PC-3 (cell line): ENCODE measurements at regions not wholly inside any gene's neighbourhood (a gene's known extent, or its start where the extent isn't known, plus 50 kb on each side); places are given as distances from the start of the nearest gene placed in this dataset.
A peak's percentile ranks its signal among the peaks of the same experiment; 100 is the strongest.

Experiments used
- ATAC-seq: fragments of 200-7000 bp; cut with Tn5 transposase; 2 replicates; pipeline ENCODE4 v1.9.1; 2020; ENCODE audit warnings: mild to moderate bottlenecking, moderate library complexity
- BruUV-seq: library from RNA; stranded (reverse); fragments of 400-500 nt; replicated peaks from 2 replicates; lab custom pipeline; 2021; lab: Mats Ljungman, UMichigan
- CTCF ChIA-PET: fragments of 300-600 bp; sonication (Branson Sonifier 250); formaldehyde crosslinking; loops from one replicate; lab custom pipeline; 2022; ENCODE audit warnings: antibody characterized with exemption; lab: Charles Lee
- POLR2A ChIA-PET: fragments of 300-600 bp; sonication (Branson Sonifier 250); formaldehyde crosslinking; loops from one replicate; lab custom pipeline; 2022; ENCODE audit warnings: antibody characterized with exemption; ENCODE audit not compliant: unreplicated experiment; lab: Charles Lee
- DNase-seq: peaks from one replicate; pipeline ENCODE4 v3.0.0-alpha.2; 2015
- H2AFZ ChIP-seq: fragments of 300-600 bp; sonication (generic); 2 replicates; pipeline ENCODE4 v1.6.0; 2016; ENCODE audit warnings: antibody characterized with exemption, low read length
- H3F3A ChIP-seq: fragments of 300-600 bp; sonication (generic); one replicate; pipeline ENCODE4 v1.6.0; 2017; ENCODE audit warnings: antibody characterized with exemption, low read length, control low read depth, mild to moderate bottlenecking; ENCODE audit not compliant: unreplicated experiment
- H3K27ac ChIP-seq: fragments of 300-600 bp; sonication (generic); 2 replicates; pipeline ENCODE4 v1.5.1; 2016; ENCODE audit warnings: mild to moderate bottlenecking, low read length
- H3K27me3 ChIP-seq: fragments of 300-600 bp; sonication (generic); 2 replicates; pipeline ENCODE4 v1.6.1; 2016; ENCODE audit warnings: low read length, mixed read lengths
- H3K36me3 ChIP-seq: fragments of 300-600 bp; sonication (generic); 2 replicates; pipeline ENCODE4 v1.6.1; 2016; ENCODE audit warnings: low read depth, mixed run types, low read length, mixed read lengths
- H3K4me1 ChIP-seq: fragments of 300-600 bp; sonication (generic); 2 replicates; pipeline ENCODE4 v1.5.1; 2016; ENCODE audit warnings: low read length; ENCODE audit not compliant: insufficient read depth
- H3K4me2 ChIP-seq: fragments of 300-600 bp; sonication (generic); 2 replicates; pipeline ENCODE4 v1.6.0; 2016; ENCODE audit warnings: low read length
- H3K4me3 ChIP-seq: fragments of 300-600 bp; sonication (generic); 2 replicates; pipeline ENCODE4 v1.5.1; 2016; ENCODE audit warnings: mild to moderate bottlenecking, low read length, mixed read lengths
- H3K79me2 ChIP-seq: fragments of 300-600 bp; sonication (generic); 2 replicates; pipeline ENCODE4 v1.6.1; 2017; ENCODE audit warnings: low read length, mixed read lengths
- H3K9ac ChIP-seq: fragments of 300-600 bp; sonication (generic); 2 replicates; pipeline ENCODE4 v1.6.0; 2016; ENCODE audit warnings: mild to moderate bottlenecking, low read length
- H3K9me2 ChIP-seq: fragments of 300-600 bp; sonication (generic); replicated peaks from 2 replicates; pipeline ENCODE4 v1.6.1; 2016; ENCODE audit warnings: mixed run types, low read length, mixed read lengths
- H3K9me3 ChIP-seq: fragments of 300-600 bp; sonication (generic); 2 replicates; pipeline ENCODE4 v1.6.1; 2016; ENCODE audit warnings: low read length, mixed read lengths
- H4K20me1 ChIP-seq: fragments of 300-600 bp; sonication (generic); 2 replicates; pipeline ENCODE4 v1.6.1; 2016; ENCODE audit warnings: low read length, mixed read lengths
- EZH2 ChIP-seq: fragments of 300-600 bp; sonication (generic); IDR thresholded peaks from one replicate; pipeline ENCODE4 v1.6.1; 2017; ENCODE audit warnings: antibody characterized with exemption, mild to moderate bottlenecking, low read length; ENCODE audit not compliant: unreplicated experiment
- EZH2phosphoT487 ChIP-seq: fragments of 300-600 bp; sonication (generic); IDR thresholded peaks from 2 replicates; pipeline ENCODE4 v1.6.1; 2018; ENCODE audit warnings: mild to moderate bottlenecking, antibody characterized with exemption, low read length, borderline replicate concordance
- intact Hi-C: fragments of 100-400 bp; cut with micrococcal nuclease; formaldehyde crosslinking; loops from 2 replicates; pipeline ENCODE4 v1.9.0; 2023
- TF ChIP-seq, protein P1 (sequence below): fragments of 300-600 bp; sonication (generic); conservative IDR thresholded peaks from 2 replicates; pipeline ENCODE4 v1.5.1; 2017; ENCODE audit warnings: antibody characterized with exemption, low read depth, mild to moderate bottlenecking, low read length

GRCh38 chr7:131234719-131235488, 92.8 kb upstream of the MKLN1 start:
- ATAC-seq (no peak), DNase-seq (no peak)
- Histone ChIP-seq H3F3A (no peaks in the 10 kb centered on the region), H3K4me3 (no peak overlapping the region), H4K20me1 (no peaks in the 10 kb centered on the region), H3K9me2 (no peaks in the 10 kb centered on the region), H3K9ac (peak overlapping the region; percentile 49), H2AFZ (peak overlapping the region; percentile 61), H3K79me2 (no peaks in the 10 kb centered on the region), H3K27me3 (no peaks in the 10 kb centered on the region), H3K27ac (peak overlapping the region; percentile 89), H3K4me2 (peak overlapping the region; percentile 58), H3K9me3 (no peaks in the 10 kb centered on the region), H3K36me3 (no peaks in the 10 kb centered on the region), H3K4me1 (peaks cover 24% of the 10 kb centered on the region)
- POLR2A ChIA-PET, result no interaction called here
- intact Hi-C loops, result loop anchor here (5.0 kb wide), 1 partner anchor 48 kb away; no protein-coding TSS in a partner anchor
- CTCF ChIA-PET, result interaction anchor here (0.6 kb wide), 2 partner anchors 14 to 123 kb away, joined by 3 to 4 read pairs; no protein-coding TSS in a partner anchor
- TF ChIP-seq, protein P1, sequence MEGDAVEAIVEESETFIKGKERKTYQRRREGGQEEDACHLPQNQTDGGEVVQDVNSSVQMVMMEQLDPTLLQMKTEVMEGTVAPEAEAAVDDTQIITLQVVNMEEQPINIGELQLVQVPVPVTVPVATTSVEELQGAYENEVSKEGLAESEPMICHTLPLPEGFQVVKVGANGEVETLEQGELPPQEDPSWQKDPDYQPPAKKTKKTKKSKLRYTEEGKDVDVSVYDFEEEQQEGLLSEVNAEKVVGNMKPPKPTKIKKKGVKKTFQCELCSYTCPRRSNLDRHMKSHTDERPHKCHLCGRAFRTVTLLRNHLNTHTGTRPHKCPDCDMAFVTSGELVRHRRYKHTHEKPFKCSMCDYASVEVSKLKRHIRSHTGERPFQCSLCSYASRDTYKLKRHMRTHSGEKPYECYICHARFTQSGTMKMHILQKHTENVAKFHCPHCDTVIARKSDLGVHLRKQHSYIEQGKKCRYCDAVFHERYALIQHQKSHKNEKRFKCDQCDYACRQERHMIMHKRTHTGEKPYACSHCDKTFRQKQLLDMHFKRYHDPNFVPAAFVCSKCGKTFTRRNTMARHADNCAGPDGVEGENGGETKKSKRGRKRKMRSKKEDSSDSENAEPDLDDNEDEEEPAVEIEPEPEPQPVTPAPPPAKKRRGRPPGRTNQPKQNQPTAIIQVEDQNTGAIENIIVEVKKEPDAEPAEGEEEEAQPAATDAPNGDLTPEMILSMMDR, result no peak
- TF ChIP-seq EZH2, result no peak
- TF ChIP-seq EZH2phosphoT487, result no peak
- no TSS peak for BruUV-seq

GRCh38 chr7:131235489-131236317, 92.0 kb upstream of the MKLN1 start:
- H3K27me3 ChIP-seq, result no peaks in the 10 kb centered on the region
- H3K79me2 ChIP-seq, result no peaks in the 10 kb centered on the region
- ChIA-PET POLR2A (interaction anchor here (0.5 kb wide), 1 partner anchor 25 kb away, joined by 6 read pairs; no protein-coding TSS in a partner anchor), CTCF (interaction anchor here (0.6 to 0.9 kb wide), 4 partner anchors 13 to 123 kb away, joined by 3 to 5 read pairs (median 4); no protein-coding TSS in a partner anchor)
- peak; percentile 98 for ATAC-seq
- H3F3A ChIP-seq, result no peaks in the 10 kb centered on the region
- BruUV-seq, result no TSS peak
- TF ChIP-seq EZH2phosphoT487 (no peak), EZH2 (no peak)
- TF ChIP-seq, protein P1, result no peak
- peak; percentile 93 for DNase-seq
- peak overlapping the region; percentile 64 for H3K9ac ChIP-seq
- no peaks in the 10 kb centered on the region for H4K20me1 ChIP-seq
- peaks cover 24% of the 10 kb centered on the region for H3K4me1 ChIP-seq
- intact Hi-C loops, result loop anchor here (5.0 kb wide), 1 partner anchor 48 kb away; no protein-coding TSS in a partner anchor
- peak overlapping the region; percentile 67 for H3K4me2 ChIP-seq
- H3K27ac ChIP-seq, result peak overlapping the region; percentile 89
- H3K9me2 ChIP-seq, result no peaks in the 10 kb centered on the region
- no peaks in the 10 kb centered on the region for H3K9me3 ChIP-seq
- H3K4me3 ChIP-seq, result no peak overlapping the region
- H2AFZ ChIP-seq, result peak overlapping the region; percentile 61
- H3K36me3 ChIP-seq, result no peaks in the 10 kb centered on the region
